SK-N-SH (cell line): ENCODE measurements at regions not wholly inside any gene's neighbourhood (a gene's known extent, or its start where the extent isn't known, plus 50 kb on each side); places are given as distances from the start of the nearest gene placed in this dataset.

Experiments used
- EP300 ChIP-seq, 2 experiments: IDR thresholded peaks; 2 replicates each; pipeline versions ENCODE4 v1.4.0 to v1.6.1; 2012; ENCODE audit warnings: borderline replicate concordance in 1 of 2, low read depth in 1 of 2, low read length in 1 of 2
- GABPA ChIP-seq: IDR thresholded peaks from 2 replicates; pipeline ENCODE4 v1.4.0; 2012; ENCODE audit warnings: low read depth, mild to moderate bottlenecking
- JUND ChIP-seq: IDR thresholded peaks from 2 replicates; pipeline ENCODE4 v1.4.0; 2012
- POLR2AphosphoS5 ChIP-seq: IDR thresholded peaks from 2 replicates; pipeline ENCODE4 v1.6.1; 2012; ENCODE audit warnings: low read depth, low read length
- TAF1 ChIP-seq: IDR thresholded peaks from 2 replicates; pipeline ENCODE4 v1.6.1; 2012; ENCODE audit warnings: low read depth, mild to moderate bottlenecking, low read length, moderate library complexity, borderline replicate concordance
- TCF12 ChIP-seq: IDR thresholded peaks from 2 replicates; pipeline ENCODE4 v1.4.0; 2012
- YY1 ChIP-seq: IDR thresholded peaks from 2 replicates; pipeline ENCODE4 v1.4.0; 2012; ENCODE audit warnings: low read depth, mild to moderate bottlenecking
- TF ChIP-seq, protein P1 (sequence below): fragments of 200-600 bp; sonication (generic); IDR thresholded peaks from 2 replicates; pipeline ENCODE4 v1.6.1; 2017; ENCODE audit warnings: antibody characterized with exemption, mild to moderate bottlenecking, moderate library complexity
- TF ChIP-seq, protein P2 (sequence below): IDR thresholded peaks from 2 replicates; pipeline ENCODE4 v1.4.0; 2012; ENCODE audit warnings: low read depth
- TF ChIP-seq, protein P3 (sequence below): fragments of 150-350 bp; IDR thresholded peaks from 2 replicates; pipeline ENCODE4 v1.6.1; 2017; ENCODE audit warnings: antibody characterized with exemption, low read length, low read depth, borderline replicate concordance
- TF ChIP-seq, protein P4 (sequence below): IDR thresholded peaks from 2 replicates; pipeline ENCODE4 v1.6.1; 2012; ENCODE audit warnings: mild to moderate bottlenecking, low read depth, low read length, moderate library complexity

GRCh38 chr6:134757911-134758361 is 192.0 kb downstream of the ALDH8A1 start:
- TF ChIP-seq, protein P1, sequence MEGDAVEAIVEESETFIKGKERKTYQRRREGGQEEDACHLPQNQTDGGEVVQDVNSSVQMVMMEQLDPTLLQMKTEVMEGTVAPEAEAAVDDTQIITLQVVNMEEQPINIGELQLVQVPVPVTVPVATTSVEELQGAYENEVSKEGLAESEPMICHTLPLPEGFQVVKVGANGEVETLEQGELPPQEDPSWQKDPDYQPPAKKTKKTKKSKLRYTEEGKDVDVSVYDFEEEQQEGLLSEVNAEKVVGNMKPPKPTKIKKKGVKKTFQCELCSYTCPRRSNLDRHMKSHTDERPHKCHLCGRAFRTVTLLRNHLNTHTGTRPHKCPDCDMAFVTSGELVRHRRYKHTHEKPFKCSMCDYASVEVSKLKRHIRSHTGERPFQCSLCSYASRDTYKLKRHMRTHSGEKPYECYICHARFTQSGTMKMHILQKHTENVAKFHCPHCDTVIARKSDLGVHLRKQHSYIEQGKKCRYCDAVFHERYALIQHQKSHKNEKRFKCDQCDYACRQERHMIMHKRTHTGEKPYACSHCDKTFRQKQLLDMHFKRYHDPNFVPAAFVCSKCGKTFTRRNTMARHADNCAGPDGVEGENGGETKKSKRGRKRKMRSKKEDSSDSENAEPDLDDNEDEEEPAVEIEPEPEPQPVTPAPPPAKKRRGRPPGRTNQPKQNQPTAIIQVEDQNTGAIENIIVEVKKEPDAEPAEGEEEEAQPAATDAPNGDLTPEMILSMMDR, result no peak
- TF ChIP-seq, protein P2, sequence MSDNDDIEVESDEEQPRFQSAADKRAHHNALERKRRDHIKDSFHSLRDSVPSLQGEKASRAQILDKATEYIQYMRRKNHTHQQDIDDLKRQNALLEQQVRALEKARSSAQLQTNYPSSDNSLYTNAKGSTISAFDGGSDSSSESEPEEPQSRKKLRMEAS, result no peak
- TF ChIP-seq, protein P3, sequence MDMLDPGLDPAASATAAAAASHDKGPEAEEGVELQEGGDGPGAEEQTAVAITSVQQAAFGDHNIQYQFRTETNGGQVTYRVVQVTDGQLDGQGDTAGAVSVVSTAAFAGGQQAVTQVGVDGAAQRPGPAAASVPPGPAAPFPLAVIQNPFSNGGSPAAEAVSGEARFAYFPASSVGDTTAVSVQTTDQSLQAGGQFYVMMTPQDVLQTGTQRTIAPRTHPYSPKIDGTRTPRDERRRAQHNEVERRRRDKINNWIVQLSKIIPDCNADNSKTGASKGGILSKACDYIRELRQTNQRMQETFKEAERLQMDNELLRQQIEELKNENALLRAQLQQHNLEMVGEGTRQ, result no peak
- TF ChIP-seq POLR2AphosphoS5 (no peak), EP300 (IDR thresholded peaks at IDR 0.05; ENCODE audit: borderline replicate concordance in 1 of 2, low read depth in 1 of 2, low read length in 1 of 2) (no peak), JUND (no peak), YY1 (no peak), TAF1 (no peak), TCF12 (no peak), GABPA (no peak)
- TF ChIP-seq, protein P4, sequence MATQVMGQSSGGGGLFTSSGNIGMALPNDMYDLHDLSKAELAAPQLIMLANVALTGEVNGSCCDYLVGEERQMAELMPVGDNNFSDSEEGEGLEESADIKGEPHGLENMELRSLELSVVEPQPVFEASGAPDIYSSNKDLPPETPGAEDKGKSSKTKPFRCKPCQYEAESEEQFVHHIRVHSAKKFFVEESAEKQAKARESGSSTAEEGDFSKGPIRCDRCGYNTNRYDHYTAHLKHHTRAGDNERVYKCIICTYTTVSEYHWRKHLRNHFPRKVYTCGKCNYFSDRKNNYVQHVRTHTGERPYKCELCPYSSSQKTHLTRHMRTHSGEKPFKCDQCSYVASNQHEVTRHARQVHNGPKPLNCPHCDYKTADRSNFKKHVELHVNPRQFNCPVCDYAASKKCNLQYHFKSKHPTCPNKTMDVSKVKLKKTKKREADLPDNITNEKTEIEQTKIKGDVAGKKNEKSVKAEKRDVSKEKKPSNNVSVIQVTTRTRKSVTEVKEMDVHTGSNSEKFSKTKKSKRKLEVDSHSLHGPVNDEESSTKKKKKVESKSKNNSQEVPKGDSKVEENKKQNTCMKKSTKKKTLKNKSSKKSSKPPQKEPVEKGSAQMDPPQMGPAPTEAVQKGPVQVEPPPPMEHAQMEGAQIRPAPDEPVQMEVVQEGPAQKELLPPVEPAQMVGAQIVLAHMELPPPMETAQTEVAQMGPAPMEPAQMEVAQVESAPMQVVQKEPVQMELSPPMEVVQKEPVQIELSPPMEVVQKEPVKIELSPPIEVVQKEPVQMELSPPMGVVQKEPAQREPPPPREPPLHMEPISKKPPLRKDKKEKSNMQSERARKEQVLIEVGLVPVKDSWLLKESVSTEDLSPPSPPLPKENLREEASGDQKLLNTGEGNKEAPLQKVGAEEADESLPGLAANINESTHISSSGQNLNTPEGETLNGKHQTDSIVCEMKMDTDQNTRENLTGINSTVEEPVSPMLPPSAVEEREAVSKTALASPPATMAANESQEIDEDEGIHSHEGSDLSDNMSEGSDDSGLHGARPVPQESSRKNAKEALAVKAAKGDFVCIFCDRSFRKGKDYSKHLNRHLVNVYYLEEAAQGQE, result no peak
